H1 (cell line): ENCODE measurements at regions not wholly inside any gene's neighbourhood (a gene's known extent, or its start where the extent isn't known, plus 50 kb on each side); places are given as distances from the start of the nearest gene placed in this dataset.
A peak's percentile ranks its signal among the peaks of the same experiment; 100 is the strongest.

Experiments used
- BACH1 ChIP-seq: IDR thresholded peaks from 2 replicates; pipeline ENCODE4 v1.6.1; 2012; ENCODE audit warnings: low read length, improper control_type of control experiment
- BRCA1 ChIP-seq: IDR thresholded peaks from 2 replicates; pipeline ENCODE4 v1.6.1; 2012; ENCODE audit warnings: low read depth, low read length, improper control_type of control experiment
- CBX5 ChIP-seq: fragments of 300-800, 300-1000 bp; sonication (generic); IDR thresholded peaks from 2 replicates; pipeline ENCODE4 v1.7.1; 2016; ENCODE audit warnings: antibody characterized with exemption, low read length, low read depth
- CBX8 ChIP-seq: fragments of 300-800, 300-1000 bp; sonication (generic); IDR thresholded peaks from 2 replicates; pipeline ENCODE4 v1.7.1; 2016; ENCODE audit warnings: low read depth, low read length, borderline replicate concordance
- CHD1 ChIP-seq: IDR thresholded peaks from 2 replicates; pipeline ENCODE4 v1.6.1; 2012; ENCODE audit warnings: low read depth, low read length, improper control_type of control experiment
- CHD2 ChIP-seq: IDR thresholded peaks from 2 replicates; pipeline ENCODE4 v1.6.1; 2012; ENCODE audit warnings: low read length, improper control_type of control experiment
- CTBP2 ChIP-seq: IDR thresholded peaks from 2 replicates; pipeline ENCODE4 v1.7.0; 2011; ENCODE audit warnings: borderline replicate concordance, mild to moderate bottlenecking, moderate library complexity, mixed read lengths, low read length; ENCODE audit not compliant: insufficient read depth, insufficient read length
- EP300 ChIP-seq, 2 experiments: IDR thresholded peaks; 1 replicate in 1 of 2; 2 replicates in 1 of 2; pipeline ENCODE4 v1.6.1; 2011 to 2012; ENCODE audit warnings: low read depth in 2 of 2, low read length in 2 of 2, mild to moderate bottlenecking in 2 of 2, borderline replicate concordance in 1 of 2, inconsistent platforms in 1 of 2, moderate library complexity in 1 of 2
- GABPA ChIP-seq: IDR thresholded peaks from 2 replicates; pipeline ENCODE4 v1.6.1; 2011; ENCODE audit warnings: mild to moderate bottlenecking, low read length, moderate library complexity, borderline replicate concordance; ENCODE audit not compliant: insufficient read depth
- JUN ChIP-seq: IDR thresholded peaks from 2 replicates; pipeline ENCODE4 v1.6.1; 2011; ENCODE audit warnings: low read depth, mild to moderate bottlenecking, improper control_type of control experiment, low read length
- JUND ChIP-seq: IDR thresholded peaks from 2 replicates; pipeline ENCODE4 v1.6.1; 2011; ENCODE audit warnings: mild to moderate bottlenecking, improper control_type of control experiment, low read length
- KDM5A ChIP-seq: fragments of 200-600 bp; IDR thresholded peaks from 2 replicates; pipeline ENCODE4 v1.7.1; 2012; ENCODE audit warnings: mild to moderate bottlenecking, low read length, inconsistent platforms, mixed read lengths
- PHF8 ChIP-seq: fragments of 200-600 bp; sonication (generic); conservative IDR thresholded peaks from 2 replicates; pipeline ENCODE4 v1.7.1; 2012; ENCODE audit warnings: low read depth, mild to moderate bottlenecking, inconsistent platforms, low read length, moderate library complexity
- POLR2A ChIP-seq, 2 experiments: IDR thresholded peaks; 1 replicate in 1 of 2; 2 replicates in 1 of 2; pipeline ENCODE4 v1.6.1; 2011; ENCODE audit warnings: low read depth in 2 of 2, low read length in 2 of 2, mild to moderate bottlenecking in 2 of 2; ENCODE audit errors: control extremely low read depth in 1 of 2
- RBBP5 ChIP-seq: IDR thresholded peaks from 2 replicates; pipeline ENCODE4 v1.7.1; 2012; ENCODE audit warnings: low read depth, mild to moderate bottlenecking, inconsistent platforms, low read length, moderate library complexity, borderline replicate concordance
- RNF2 ChIP-seq: fragments of 200-900, 300-1000 bp; sonication (generic); IDR thresholded peaks from 2 replicates; pipeline ENCODE4 v1.7.1; 2016; ENCODE audit warnings: borderline replicate concordance, low read depth, mild to moderate bottlenecking, antibody characterized with exemption, low read length; ENCODE audit not compliant: poor library complexity, severe bottlenecking; ENCODE audit errors: missing control alignments
- SIN3A ChIP-seq, 2 experiments: IDR thresholded peaks in 1 of 2; conservative IDR thresholded peaks in 1 of 2; 2 replicates each; pipeline ENCODE4 v1.6.1; 2011 to 2012; ENCODE audit warnings: low read length in 2 of 2, improper control_type of control experiment in 1 of 2, low read depth in 1 of 2, mild to moderate bottlenecking in 1 of 2
- SIRT6 ChIP-seq: IDR thresholded peaks from one replicate; pipeline ENCODE4 v1.7.1; 2012; ENCODE audit warnings: low read length, inconsistent platforms
- SP1 ChIP-seq: IDR thresholded peaks from 2 replicates; pipeline ENCODE4 v1.6.1; 2011; ENCODE audit warnings: low read depth, low read length
- SP2 ChIP-seq: IDR thresholded peaks from 2 replicates; pipeline ENCODE4 v1.6.1; 2012; ENCODE audit warnings: mild to moderate bottlenecking, low read length, inconsistent platforms
- TAF1 ChIP-seq: IDR thresholded peaks from 2 replicates; pipeline ENCODE4 v1.6.1; 2011; ENCODE audit warnings: mild to moderate bottlenecking, low read depth, low read length
- TEAD4 ChIP-seq: IDR thresholded peaks from 2 replicates; pipeline ENCODE4 v1.6.1; 2012; ENCODE audit warnings: low read depth, low read length, inconsistent platforms, mixed read lengths
- ZNF274 ChIP-seq: IDR thresholded peaks from 2 replicates; pipeline ENCODE4 v1.7.0; 2012; ENCODE audit warnings: low read length, borderline replicate concordance; ENCODE audit errors: extremely low read depth
- TF ChIP-seq, protein P1 (sequence below): IDR thresholded peaks from 2 replicates; pipeline ENCODE4 v1.6.1; 2012; ENCODE audit warnings: inconsistent platforms

DNA sequence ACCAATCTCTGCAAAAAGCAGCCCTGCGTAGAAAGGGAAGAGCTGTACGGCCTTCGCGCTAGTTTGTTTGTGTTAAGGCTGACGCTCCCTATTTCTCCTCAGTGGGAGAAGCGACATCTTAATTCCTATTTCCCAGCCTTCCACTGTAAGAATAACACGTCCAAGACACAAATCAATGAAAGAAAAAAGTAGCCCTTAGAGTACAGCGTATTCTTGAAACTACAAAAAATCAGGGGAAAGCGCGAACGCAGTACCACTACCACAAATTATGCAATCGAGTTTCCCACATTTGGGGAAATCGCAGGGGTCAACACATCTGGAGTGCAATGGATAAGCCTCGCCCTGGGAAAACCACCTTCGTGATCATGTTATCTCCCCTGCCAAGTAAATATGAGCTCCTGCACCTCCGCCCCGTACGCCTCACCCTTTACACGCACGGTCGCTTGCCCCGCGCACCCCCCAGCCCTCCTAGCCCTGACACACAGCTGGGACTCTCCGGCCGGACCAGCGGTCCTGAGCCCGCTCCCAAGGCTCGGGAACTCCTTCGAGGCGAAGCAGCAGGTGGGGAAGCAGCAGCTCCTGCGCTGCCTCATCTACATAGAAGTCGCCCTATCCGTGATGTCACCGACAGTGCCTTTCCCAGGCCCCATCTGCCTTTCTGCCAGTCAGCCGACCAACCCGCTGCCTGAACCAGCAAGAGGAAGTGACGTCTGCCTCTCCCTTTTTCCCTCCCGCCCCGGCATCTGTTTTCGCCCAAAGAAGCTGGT is 94.7 kb downstream of the PPIAL4G start (continued):
- no peak for TF ChIP-seq EP300 (IDR thresholded peaks at IDR 0.05; ENCODE audit: borderline replicate concordance in 1 of 2, low read depth in 2 of 2, low read length in 2 of 2)
- TF ChIP-seq TAF1, result peak; percentile 69
- no peak for TF ChIP-seq RNF2
- no peak for TF ChIP-seq JUN
- TF ChIP-seq CBX5, result no peak
- TF ChIP-seq CTBP2, result peak; percentile 27
- no peak for TF ChIP-seq BRCA1
- TF ChIP-seq KDM5A, result no peak
- TF ChIP-seq TEAD4, result no peak
- no peak for TF ChIP-seq ZNF274
- TF ChIP-seq SIN3A (conservative IDR thresholded peaks at IDR 0.05 in 1 of 2, IDR thresholded peaks at IDR 0.05 in 1 of 2; ENCODE audit: low read depth in 1 of 2, low read length in 2 of 2), result peak in 1 of 2 experiments; percentile 60; a peak in 1 of 4 replicates
- no peak for TF ChIP-seq CHD1
- no peak; the same call in 1 of the 2 replicates for TF ChIP-seq GABPA
- TF ChIP-seq SIRT6, result no peak
- no peak for TF ChIP-seq CBX8
- peak; percentile 87 to 99 for TF ChIP-seq POLR2A (IDR thresholded peaks at IDR 0.05; ENCODE audit: control extremely low read depth in 1 of 2, low read depth in 2 of 2, low read length in 2 of 2)
- TF ChIP-seq, protein P1, sequence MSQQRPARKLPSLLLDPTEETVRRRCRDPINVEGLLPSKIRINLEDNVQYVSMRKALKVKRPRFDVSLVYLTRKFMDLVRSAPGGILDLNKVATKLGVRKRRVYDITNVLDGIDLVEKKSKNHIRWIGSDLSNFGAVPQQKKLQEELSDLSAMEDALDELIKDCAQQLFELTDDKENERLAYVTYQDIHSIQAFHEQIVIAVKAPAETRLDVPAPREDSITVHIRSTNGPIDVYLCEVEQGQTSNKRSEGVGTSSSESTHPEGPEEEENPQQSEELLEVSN, result peak; percentile 92
- no peak for TF ChIP-seq SP2
- TF ChIP-seq BACH1, result no peak
- TF ChIP-seq CHD2, result no peak
- peak; percentile 63; the same call in 1 of the 2 replicates for TF ChIP-seq RBBP5
- TF ChIP-seq SP1, result peak; percentile 48; the same call in 1 of the 2 replicates
- 0 out of 2 replicates have a peak, but pooled peaks have one; percentile 12 for TF ChIP-seq JUND
- no peak; the same call in 1 of the 2 replicates for TF ChIP-seq PHF8
